HL-60 (cell line): ENCODE measurements at regions not wholly inside any gene's neighbourhood (a gene's known extent, or its start where the extent isn't known, plus 50 kb on each side); places are given as distances from the start of the nearest gene placed in this dataset.

Experiments
- DNase-seq, 2 experiments: peaks; one replicate each; pipeline ENCODE4 v3.0.0-alpha.2; 2010 to 2020; ENCODE audit warnings: low read depth in 1 of 2, low spot score in 1 of 2
- H3K27ac ChIP-seq: fragments of 250-450 bp; sonication (Bioruptor Pico); replicated peaks from 2 replicates; pipeline ENCODE4 v1.5.1; 2020; ENCODE audit warnings: mild to moderate bottlenecking, moderate library complexity
- H3K27me3 ChIP-seq: fragments of 250-450 bp; sonication (Bioruptor Pico); 2 replicates; pipeline ENCODE4 v1.5.1; 2021; ENCODE audit warnings: mild to moderate bottlenecking, moderate library complexity; ENCODE audit not compliant: insufficient read depth, poor library complexity, severe bottlenecking
- H3K4me3 ChIP-seq: replicated peaks from 2 replicates; pipeline ENCODE4 v1.5.1; 2011; ENCODE audit warnings: mild to moderate bottlenecking, control low read depth, low read length; ENCODE audit not compliant: insufficient read depth
- GABPA ChIP-seq: IDR thresholded peaks from 2 replicates; pipeline ENCODE4 v1.6.1; 2012; ENCODE audit warnings: low read depth
- POLR2AphosphoS5 ChIP-seq: IDR thresholded peaks from 2 replicates; pipeline ENCODE4 v1.6.1; 2012; ENCODE audit warnings: low read depth
- SPI1 ChIP-seq: IDR thresholded peaks from 2 replicates; pipeline ENCODE4 v1.6.1; 2012; ENCODE audit warnings: low read depth, mild to moderate bottlenecking, borderline replicate concordance
- TF ChIP-seq, protein P1 (sequence below): IDR thresholded peaks from 2 replicates; pipeline ENCODE4 v1.6.1; 2012; ENCODE audit warnings: low read depth; ENCODE audit not compliant: insufficient replicate concordance
- TF ChIP-seq, protein P2 (sequence below): IDR thresholded peaks from one replicate; pipeline ENCODE4 v1.5.1; 2011; ENCODE audit warnings: low read length, control low read depth, inconsistent platforms; ENCODE audit not compliant: insufficient read depth

DNA sequence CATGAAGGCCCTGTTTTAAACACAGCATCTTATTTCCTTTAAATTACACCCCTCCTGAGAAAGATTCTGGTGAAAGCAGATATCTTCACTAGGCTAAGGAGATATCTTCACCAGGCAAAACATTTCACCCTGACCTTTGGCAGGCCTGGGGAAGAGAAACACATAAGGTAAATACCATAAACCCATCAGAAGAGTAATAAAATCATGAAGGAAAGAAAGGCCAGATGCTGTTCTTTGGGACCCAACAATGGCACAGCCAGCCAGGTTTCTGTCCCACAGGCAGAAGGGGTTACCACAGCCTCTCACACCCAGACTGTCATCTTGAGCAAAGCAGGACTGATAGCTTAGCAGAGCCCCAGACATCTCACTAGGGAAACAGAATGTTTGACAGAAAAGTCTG lies 125.4 kb downstream of the CCDC34 start:
- no peak for DNase-seq
- Histone ChIP-seq H3K27me3 (no peaks in the 10 kb centered on the region), H3K4me3 (no peak overlapping the region), H3K27ac (no peak overlapping the region)
- TF ChIP-seq GABPA (no peak), POLR2AphosphoS5 (no peak), SPI1 (no peak)
- TF ChIP-seq, protein P1, sequence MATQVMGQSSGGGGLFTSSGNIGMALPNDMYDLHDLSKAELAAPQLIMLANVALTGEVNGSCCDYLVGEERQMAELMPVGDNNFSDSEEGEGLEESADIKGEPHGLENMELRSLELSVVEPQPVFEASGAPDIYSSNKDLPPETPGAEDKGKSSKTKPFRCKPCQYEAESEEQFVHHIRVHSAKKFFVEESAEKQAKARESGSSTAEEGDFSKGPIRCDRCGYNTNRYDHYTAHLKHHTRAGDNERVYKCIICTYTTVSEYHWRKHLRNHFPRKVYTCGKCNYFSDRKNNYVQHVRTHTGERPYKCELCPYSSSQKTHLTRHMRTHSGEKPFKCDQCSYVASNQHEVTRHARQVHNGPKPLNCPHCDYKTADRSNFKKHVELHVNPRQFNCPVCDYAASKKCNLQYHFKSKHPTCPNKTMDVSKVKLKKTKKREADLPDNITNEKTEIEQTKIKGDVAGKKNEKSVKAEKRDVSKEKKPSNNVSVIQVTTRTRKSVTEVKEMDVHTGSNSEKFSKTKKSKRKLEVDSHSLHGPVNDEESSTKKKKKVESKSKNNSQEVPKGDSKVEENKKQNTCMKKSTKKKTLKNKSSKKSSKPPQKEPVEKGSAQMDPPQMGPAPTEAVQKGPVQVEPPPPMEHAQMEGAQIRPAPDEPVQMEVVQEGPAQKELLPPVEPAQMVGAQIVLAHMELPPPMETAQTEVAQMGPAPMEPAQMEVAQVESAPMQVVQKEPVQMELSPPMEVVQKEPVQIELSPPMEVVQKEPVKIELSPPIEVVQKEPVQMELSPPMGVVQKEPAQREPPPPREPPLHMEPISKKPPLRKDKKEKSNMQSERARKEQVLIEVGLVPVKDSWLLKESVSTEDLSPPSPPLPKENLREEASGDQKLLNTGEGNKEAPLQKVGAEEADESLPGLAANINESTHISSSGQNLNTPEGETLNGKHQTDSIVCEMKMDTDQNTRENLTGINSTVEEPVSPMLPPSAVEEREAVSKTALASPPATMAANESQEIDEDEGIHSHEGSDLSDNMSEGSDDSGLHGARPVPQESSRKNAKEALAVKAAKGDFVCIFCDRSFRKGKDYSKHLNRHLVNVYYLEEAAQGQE: no peak
- TF ChIP-seq, protein P2, sequence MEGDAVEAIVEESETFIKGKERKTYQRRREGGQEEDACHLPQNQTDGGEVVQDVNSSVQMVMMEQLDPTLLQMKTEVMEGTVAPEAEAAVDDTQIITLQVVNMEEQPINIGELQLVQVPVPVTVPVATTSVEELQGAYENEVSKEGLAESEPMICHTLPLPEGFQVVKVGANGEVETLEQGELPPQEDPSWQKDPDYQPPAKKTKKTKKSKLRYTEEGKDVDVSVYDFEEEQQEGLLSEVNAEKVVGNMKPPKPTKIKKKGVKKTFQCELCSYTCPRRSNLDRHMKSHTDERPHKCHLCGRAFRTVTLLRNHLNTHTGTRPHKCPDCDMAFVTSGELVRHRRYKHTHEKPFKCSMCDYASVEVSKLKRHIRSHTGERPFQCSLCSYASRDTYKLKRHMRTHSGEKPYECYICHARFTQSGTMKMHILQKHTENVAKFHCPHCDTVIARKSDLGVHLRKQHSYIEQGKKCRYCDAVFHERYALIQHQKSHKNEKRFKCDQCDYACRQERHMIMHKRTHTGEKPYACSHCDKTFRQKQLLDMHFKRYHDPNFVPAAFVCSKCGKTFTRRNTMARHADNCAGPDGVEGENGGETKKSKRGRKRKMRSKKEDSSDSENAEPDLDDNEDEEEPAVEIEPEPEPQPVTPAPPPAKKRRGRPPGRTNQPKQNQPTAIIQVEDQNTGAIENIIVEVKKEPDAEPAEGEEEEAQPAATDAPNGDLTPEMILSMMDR: no peak

DNA sequence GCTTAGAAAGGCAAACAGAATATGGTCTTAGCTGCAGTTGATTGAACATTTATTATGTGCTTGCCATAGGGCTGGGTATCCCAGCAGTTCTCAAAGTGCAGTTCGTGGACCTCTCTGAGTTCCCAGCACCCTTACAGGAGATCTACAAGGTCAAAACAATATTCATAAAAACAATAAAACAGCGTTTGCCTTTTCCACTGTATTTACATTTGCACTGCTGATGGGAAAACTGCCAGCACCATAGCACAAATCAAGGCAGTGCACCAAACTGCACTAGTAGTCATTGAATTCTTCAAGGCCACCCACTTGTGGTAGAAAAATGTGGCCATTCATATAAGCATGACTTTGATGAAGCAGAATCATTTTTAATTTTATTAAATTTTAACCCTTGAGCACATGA lies 128.1 kb downstream of the CCDC34 start:
- H3K4me3 ChIP-seq: no peak overlapping the region
- TF ChIP-seq, protein P1: no peak
- TF ChIP-seq GABPA: no peak
- no peak for TF ChIP-seq POLR2AphosphoS5
- no peak for TF ChIP-seq SPI1
- TF ChIP-seq, protein P2: no peak
- H3K27ac ChIP-seq: no peak overlapping the region
- no peaks in the 10 kb centered on the region for H3K27me3 ChIP-seq
- no peak for DNase-seq

- Histone ChIP-seq H3K27ac (no peak overlapping the region), H3K27me3 (no peaks in the 10 kb centered on the region), H3K4me3 (no peak overlapping the region)
- TF ChIP-seq, protein P1: no peak
- no peak for TF ChIP-seq POLR2AphosphoS5
- no peak for TF ChIP-seq GABPA
- TF ChIP-seq SPI1: no peak
- TF ChIP-seq, protein P2: no peak
- DNase-seq: peak in 1 of 2 experiments; percentile 13
Measured at GRCh38 chr11:27234043-27234668, 128.9 kb downstream of the CCDC34 start.
